ENCODE measurements at regions not wholly inside any gene's neighbourhood (a gene's known extent, or its start where the extent isn't known, plus 50 kb on each side); places are given as distances from the start of the nearest gene placed in this dataset.

GRCh38 chr1:106548726-106549125 lies 507.7 kb upstream of the PRMT6 start:
- Mint-ChIP-seq H3K9me3 (peaks cover 2% of the 10 kb centered on the region), H3K4me1 (no peaks in the 10 kb centered on the region), H3K27ac (no peak overlapping the region), H3K27me3 (no peaks in the 10 kb centered on the region), H3K36me3 (ENCODE audit: low read depth) (no peaks in the 10 kb centered on the region), H3K4me3 (no peak overlapping the region)
- POLR2A ChIA-PET: no interaction called here
- CTCF ChIA-PET: no interaction called here
- no peak for DNase-seq

- Mint-ChIP-seq H3K4me1 (no peaks in the 10 kb centered on the region), H3K4me3 (no peak overlapping the region), H3K36me3 (ENCODE audit: low read depth) (no peaks in the 10 kb centered on the region), H3K27me3 (no peaks in the 10 kb centered on the region), H3K9me3 (peaks cover 2% of the 10 kb centered on the region), H3K27ac (no peak overlapping the region)
- no peak for DNase-seq
- ChIA-PET CTCF (no interaction called here), POLR2A (no interaction called here)
Measured at GRCh38 chr1:106554294-106554693, 502.2 kb upstream of the PRMT6 start.

- no peaks in the 10 kb centered on the region for H3K4me1 Mint-ChIP-seq
- H3K9me3 Mint-ChIP-seq: peaks cover 2% of the 10 kb centered on the region
- no peaks in the 10 kb centered on the region for H3K27me3 Mint-ChIP-seq
- H3K27ac Mint-ChIP-seq: no peak overlapping the region
- CTCF ChIA-PET: no interaction called here
- POLR2A ChIA-PET: no interaction called here
- H3K36me3 Mint-ChIP-seq (ENCODE audit: low read depth): no peaks in the 10 kb centered on the region
- no peak for DNase-seq
- no peak overlapping the region for H3K4me3 Mint-ChIP-seq
Measured at GRCh38 chr1:106555571-106555970, 500.9 kb upstream of the PRMT6 start.

- Mint-ChIP-seq H3K27me3 (no peaks in the 10 kb centered on the region), H3K27ac (no peak overlapping the region), H3K9me3 (no peaks in the 10 kb centered on the region), H3K4me3 (no peak overlapping the region), H3K36me3 (ENCODE audit: low read depth) (no peaks in the 10 kb centered on the region), H3K4me1 (no peaks in the 10 kb centered on the region)
- DNase-seq: no peak
- ChIA-PET CTCF (no interaction called here), POLR2A (no interaction called here)
Measured at GRCh38 chr1:106564192-106564591, 492.3 kb upstream of the PRMT6 start.

GRCh38 chr1:106568201-106568974 lies 488.1 kb upstream of the PRMT6 start:
- ChIA-PET CTCF (interaction anchor here (0.6 kb wide), 1 partner anchor 18 kb away, joined by 4 read pairs; no protein-coding TSS in a partner anchor), POLR2A (interaction anchor here (0.7 kb wide), 1 partner anchor 82 kb away, joined by 4 read pairs; no protein-coding TSS in a partner anchor)
- H3K9me3 Mint-ChIP-seq: peaks cover 5% of the 10 kb centered on the region
- H3K36me3 Mint-ChIP-seq (ENCODE audit: low read depth): no peaks in the 10 kb centered on the region
- H3K27me3 Mint-ChIP-seq: no peaks in the 10 kb centered on the region
- no peaks in the 10 kb centered on the region for H3K4me1 Mint-ChIP-seq
- no peak overlapping the region for H3K27ac Mint-ChIP-seq
- H3K4me3 Mint-ChIP-seq: no peak overlapping the region
- DNase-seq: no peak

GRCh38 chr1:106571109-106571508 lies 485.4 kb upstream of the PRMT6 start:
- no peaks in the 10 kb centered on the region for H3K4me1 Mint-ChIP-seq
- POLR2A ChIA-PET: no interaction called here
- DNase-seq: no peak
- H3K9me3 Mint-ChIP-seq: peaks cover 9% of the 10 kb centered on the region
- no peaks in the 10 kb centered on the region for H3K27me3 Mint-ChIP-seq
- H3K36me3 Mint-ChIP-seq (ENCODE audit: low read depth): no peaks in the 10 kb centered on the region
- CTCF ChIA-PET: interaction anchor here (0.6 kb wide), 1 partner anchor 14 kb away, joined by 3 read pairs; no protein-coding TSS in a partner anchor
- no peak overlapping the region for H3K4me3 Mint-ChIP-seq
- H3K27ac Mint-ChIP-seq: no peak overlapping the region

- peaks cover 5% of the 10 kb centered on the region for H3K9me3 Mint-ChIP-seq
- no peak for DNase-seq
- H3K4me1 Mint-ChIP-seq: no peaks in the 10 kb centered on the region
- H3K27ac Mint-ChIP-seq: no peak overlapping the region
- no peak overlapping the region for H3K4me3 Mint-ChIP-seq
- ChIA-PET CTCF (no interaction called here), POLR2A (no interaction called here)
- no peaks in the 10 kb centered on the region for H3K27me3 Mint-ChIP-seq
- no peaks in the 10 kb centered on the region for H3K36me3 Mint-ChIP-seq (ENCODE audit: low read depth)
Measured at GRCh38 chr1:106584107-106584506, 472.4 kb upstream of the PRMT6 start.

- no peaks in the 10 kb centered on the region for H3K27me3 Mint-ChIP-seq
- ChIA-PET CTCF (no interaction called here), POLR2A (no interaction called here)
- H3K9me3 Mint-ChIP-seq: peaks cover 5% of the 10 kb centered on the region
- DNase-seq: no peak
- no peaks in the 10 kb centered on the region for H3K4me1 Mint-ChIP-seq
- H3K4me3 Mint-ChIP-seq: no peak overlapping the region
- no peak overlapping the region for H3K27ac Mint-ChIP-seq
- no peaks in the 10 kb centered on the region for H3K36me3 Mint-ChIP-seq (ENCODE audit: low read depth)
Measured at GRCh38 chr1:106584676-106585075, 471.8 kb upstream of the PRMT6 start.

GRCh38 chr1:106600626-106601025 lies 455.8 kb upstream of the PRMT6 start:
- no peak overlapping the region for H3K27ac Mint-ChIP-seq
- H3K4me3 Mint-ChIP-seq: no peak overlapping the region
- ChIA-PET POLR2A (no interaction called here), CTCF (no interaction called here)
- no peak for DNase-seq
- H3K36me3 Mint-ChIP-seq (ENCODE audit: low read depth): no peaks in the 10 kb centered on the region
- H3K27me3 Mint-ChIP-seq: no peaks in the 10 kb centered on the region
- H3K4me1 Mint-ChIP-seq: no peaks in the 10 kb centered on the region
- peaks cover 3% of the 10 kb centered on the region for H3K9me3 Mint-ChIP-seq

GRCh38 chr1:106603616-106604015 lies 452.9 kb upstream of the PRMT6 start:
- Mint-ChIP-seq H3K27me3 (no peaks in the 10 kb centered on the region), H3K4me1 (no peaks in the 10 kb centered on the region), H3K4me3 (no peak overlapping the region), H3K9me3 (no peaks in the 10 kb centered on the region), H3K27ac (no peak overlapping the region), H3K36me3 (ENCODE audit: low read depth) (no peaks in the 10 kb centered on the region)
- POLR2A ChIA-PET: no interaction called here
- DNase-seq: no peak
- CTCF ChIA-PET: no interaction called here

- no peak overlapping the region for H3K4me3 Mint-ChIP-seq
Measured at GRCh38 chr1:106608841-106609240, 447.6 kb upstream of the PRMT6 start.

GRCh38 chr1:106613068-106613467 lies 443.4 kb upstream of the PRMT6 start:
- DNase-seq: no peak
- Mint-ChIP-seq H3K27ac (no peak overlapping the region), H3K36me3 (ENCODE audit: low read depth) (no peaks in the 10 kb centered on the region), H3K4me3 (no peak overlapping the region), H3K9me3 (peaks cover 2% of the 10 kb centered on the region), H3K4me1 (no peaks in the 10 kb centered on the region), H3K27me3 (no peaks in the 10 kb centered on the region)
- POLR2A ChIA-PET: no interaction called here
- CTCF ChIA-PET: no interaction called here

More at GRCh38 chr1:106608841-106609240, 447.6 kb upstream of the PRMT6 start:
- POLR2A ChIA-PET: no interaction called here
- H3K9me3 Mint-ChIP-seq: peaks cover 2% of the 10 kb centered on the region
- DNase-seq: no peak
- no peak overlapping the region for H3K27ac Mint-ChIP-seq
- no peaks in the 10 kb centered on the region for H3K36me3 Mint-ChIP-seq (ENCODE audit: low read depth)
- no peaks in the 10 kb centered on the region for H3K4me1 Mint-ChIP-seq
- CTCF ChIA-PET: no interaction called here
- no peaks in the 10 kb centered on the region for H3K27me3 Mint-ChIP-seq

GRCh38 chr1:106613861-106614260 lies 442.6 kb upstream of the PRMT6 start:
- no peak overlapping the region for H3K4me3 Mint-ChIP-seq
- no peaks in the 10 kb centered on the region for H3K27me3 Mint-ChIP-seq
- POLR2A ChIA-PET: no interaction called here
- CTCF ChIA-PET: no interaction called here
- H3K9me3 Mint-ChIP-seq: peaks cover 2% of the 10 kb centered on the region
- H3K4me1 Mint-ChIP-seq: no peaks in the 10 kb centered on the region
- H3K36me3 Mint-ChIP-seq (ENCODE audit: low read depth): no peaks in the 10 kb centered on the region
- no peak overlapping the region for H3K27ac Mint-ChIP-seq
- DNase-seq: no peak

- CTCF ChIA-PET: no interaction called here
- peaks cover 2% of the 10 kb centered on the region for H3K9me3 Mint-ChIP-seq
- POLR2A ChIA-PET: no interaction called here
- no peaks in the 10 kb centered on the region for H3K36me3 Mint-ChIP-seq (ENCODE audit: low read depth)
- H3K4me3 Mint-ChIP-seq: no peak overlapping the region
- no peak overlapping the region for H3K27ac Mint-ChIP-seq
- H3K27me3 Mint-ChIP-seq: no peaks in the 10 kb centered on the region
- no peak for DNase-seq
- H3K4me1 Mint-ChIP-seq: no peaks in the 10 kb centered on the region
Measured at GRCh38 chr1:106615473-106615872, 441.0 kb upstream of the PRMT6 start.

Data from activated CD4-positive, alpha-beta T cell treated with anti-CD3 and anti-CD28 coated beads, Interleukin-2, amount 10 ng/mL, durations not matched to agents 7 days and 5 days (primary cell).